ENCODE measurements at regions not wholly inside any gene's neighbourhood (a gene's known extent, or its start where the extent isn't known, plus 50 kb on each side); places are given as distances from the start of the nearest gene placed in this dataset.

GRCh38 chr2:8303322-8303832, 378.5 kb upstream of the ID2 start:
- TF ChIP-seq CTCF (IDR thresholded peaks at IDR 0.05 in 4 of 5, conservative IDR thresholded peaks at IDR 0.05 in 1 of 5): no peak
- TF ChIP-seq POLR2A (IDR thresholded peaks at IDR 0.05): no peak
